AG08396 (cell line): ENCODE measurements at regions not wholly inside any gene's neighbourhood (a gene's known extent, or its start where the extent isn't known, plus 50 kb on each side); places are given as distances from the start of the nearest gene placed in this dataset.
"Not testable (repeated sequence)": the region's sequence is repeated elsewhere in the genome, so short reads cannot be mapped to it uniquely, and the experiment has no call there.

ENCODE experiments used
- DNase-seq: peaks from one replicate; pipeline ENCODE4 v3.0.0; 2012; ENCODE audit warnings: low spot score, mixed read lengths

DNA sequence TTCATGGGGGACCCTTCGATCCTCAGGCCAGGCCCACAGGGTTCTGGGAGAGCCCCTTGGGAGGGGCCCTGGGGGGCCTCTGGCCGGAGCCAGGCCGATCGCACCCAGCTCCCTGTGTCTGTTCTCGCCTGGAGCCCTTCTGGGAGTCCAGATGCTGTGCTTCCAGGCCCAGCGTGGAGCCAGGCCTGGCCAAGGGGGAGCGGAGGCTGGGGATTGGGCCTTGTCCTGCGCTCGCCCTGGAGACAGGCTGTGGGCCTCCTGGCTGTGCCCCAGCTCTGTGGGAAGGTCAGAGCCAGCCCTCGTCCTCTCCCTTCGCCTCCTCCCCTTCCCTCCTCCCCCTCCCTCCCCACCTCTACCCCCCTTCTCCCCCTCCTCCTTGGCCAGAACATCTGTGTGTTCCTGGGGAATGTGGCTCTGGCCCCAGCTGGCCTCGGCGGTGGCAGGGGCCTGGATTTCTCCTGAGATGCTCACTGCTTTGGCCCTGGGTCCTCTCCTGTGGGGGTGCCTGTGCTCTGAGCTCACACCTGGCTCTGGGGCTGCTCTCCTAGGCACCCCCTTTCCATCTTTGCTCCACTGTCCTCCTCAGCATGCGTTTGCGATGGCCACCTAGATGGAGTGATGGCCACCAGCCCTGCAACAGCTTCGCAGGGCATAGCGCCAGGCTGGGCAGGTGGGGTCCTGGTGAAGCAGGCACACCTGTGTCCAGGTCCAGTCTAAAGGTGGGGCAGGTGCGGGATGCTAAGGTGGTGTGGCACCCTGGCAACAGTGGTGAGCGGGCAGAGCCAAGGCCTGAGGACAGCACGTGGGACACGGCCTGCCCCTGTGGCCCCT is 90.6 kb upstream of the CIBAR2 start:
- DNase-seq, result peak; percentile 93

GRCh38 chr16:85203462-85203813 is 91.2 kb upstream of the CIBAR2 start:
- DNase-seq, result no peak

DNA sequence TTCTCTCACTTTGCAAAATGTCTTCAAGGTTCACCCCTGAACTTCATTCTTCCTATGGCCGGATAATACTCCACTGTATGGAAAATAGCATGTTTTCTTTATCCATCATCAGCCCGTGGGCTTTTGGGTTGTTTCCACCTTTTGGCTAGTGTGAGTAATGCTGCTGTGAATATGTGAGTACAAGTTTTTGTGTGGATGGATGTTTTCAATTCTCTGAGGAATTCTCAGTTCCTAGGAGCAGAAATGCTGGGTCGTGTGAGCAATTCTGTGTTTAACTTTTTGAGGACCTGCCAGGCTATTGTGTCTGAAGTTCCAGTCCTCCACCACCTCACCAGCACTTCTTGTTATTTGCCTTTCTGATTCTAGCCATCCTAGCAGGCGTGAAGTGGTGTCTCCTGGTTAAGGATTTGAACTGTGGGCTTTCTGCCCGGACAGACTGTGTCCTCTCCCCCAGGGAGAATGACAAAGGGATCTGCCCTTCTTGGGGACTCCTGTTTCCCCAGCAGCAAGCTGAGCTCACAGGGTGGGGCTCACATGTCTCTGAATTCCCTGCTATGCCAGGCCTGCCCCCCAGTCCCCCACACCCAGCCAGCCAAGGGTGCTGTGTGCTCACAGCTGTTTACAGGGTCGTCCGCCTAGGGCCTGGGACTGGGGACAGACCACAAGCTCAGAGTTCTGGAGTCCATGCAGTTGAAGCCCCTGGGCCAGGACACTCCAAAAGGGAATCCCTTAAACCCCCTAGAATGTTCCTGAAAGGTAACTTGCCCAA is 92.2 kb upstream of the CIBAR2 start:
- no peak for DNase-seq

DNA sequence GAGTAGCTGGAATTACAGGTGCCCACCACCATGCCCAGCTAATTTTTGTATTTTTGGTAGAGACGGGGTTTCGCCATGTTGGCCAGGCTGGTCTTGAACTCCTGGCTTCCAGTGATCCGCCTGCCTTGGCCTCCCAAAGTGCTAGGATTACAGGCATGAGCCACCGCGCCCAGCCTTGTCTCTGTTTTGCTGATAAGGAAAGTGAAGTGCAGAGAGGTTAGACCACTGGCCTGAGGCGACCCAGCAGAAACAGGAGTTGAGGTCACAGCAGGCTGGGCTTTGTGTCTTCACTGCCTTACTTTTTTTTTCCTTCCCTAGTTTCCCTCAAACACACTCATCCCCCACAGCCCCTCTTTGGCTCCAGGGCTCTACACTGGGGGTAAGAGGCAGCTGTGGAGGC is 93.0 kb upstream of the CIBAR2 start:
- DNase-seq, result not testable (repeated sequence)

DNA sequence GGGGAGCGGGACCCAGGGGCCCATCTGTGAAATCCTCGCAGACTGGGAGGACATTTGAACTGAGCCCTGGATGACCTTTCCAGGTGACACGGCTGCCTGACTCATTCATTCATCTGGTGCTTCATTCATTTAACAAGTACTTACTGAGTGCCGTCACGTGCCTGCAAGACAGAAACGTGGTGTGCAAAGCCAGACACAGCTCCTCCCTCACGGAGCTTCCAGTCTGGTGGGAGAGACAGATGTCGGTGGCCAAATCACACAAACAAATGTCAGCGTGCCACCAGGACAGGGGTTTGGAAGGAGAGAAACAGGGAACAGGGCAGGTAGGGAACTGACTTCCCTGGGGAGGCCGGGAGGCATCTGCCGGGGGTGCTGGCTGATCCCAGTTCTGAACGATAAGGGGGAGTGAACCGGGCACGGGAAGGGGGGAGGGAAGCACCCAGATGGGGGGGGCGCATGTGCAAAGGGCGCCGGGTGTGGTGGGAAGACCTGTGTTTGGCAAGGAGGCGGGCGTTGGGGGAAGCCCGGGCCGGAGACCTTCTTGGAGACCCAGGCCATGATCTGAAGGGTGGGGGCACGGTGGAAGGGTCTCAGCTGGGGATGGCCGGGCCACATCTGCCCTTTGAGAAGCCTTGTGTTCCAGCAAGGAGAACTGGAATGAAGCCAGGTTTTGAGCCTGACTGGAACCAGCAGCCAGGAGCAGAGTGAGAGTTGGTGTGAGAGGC is 93.6 kb upstream of the CIBAR2 start:
- DNase-seq, result no peak

DNA sequence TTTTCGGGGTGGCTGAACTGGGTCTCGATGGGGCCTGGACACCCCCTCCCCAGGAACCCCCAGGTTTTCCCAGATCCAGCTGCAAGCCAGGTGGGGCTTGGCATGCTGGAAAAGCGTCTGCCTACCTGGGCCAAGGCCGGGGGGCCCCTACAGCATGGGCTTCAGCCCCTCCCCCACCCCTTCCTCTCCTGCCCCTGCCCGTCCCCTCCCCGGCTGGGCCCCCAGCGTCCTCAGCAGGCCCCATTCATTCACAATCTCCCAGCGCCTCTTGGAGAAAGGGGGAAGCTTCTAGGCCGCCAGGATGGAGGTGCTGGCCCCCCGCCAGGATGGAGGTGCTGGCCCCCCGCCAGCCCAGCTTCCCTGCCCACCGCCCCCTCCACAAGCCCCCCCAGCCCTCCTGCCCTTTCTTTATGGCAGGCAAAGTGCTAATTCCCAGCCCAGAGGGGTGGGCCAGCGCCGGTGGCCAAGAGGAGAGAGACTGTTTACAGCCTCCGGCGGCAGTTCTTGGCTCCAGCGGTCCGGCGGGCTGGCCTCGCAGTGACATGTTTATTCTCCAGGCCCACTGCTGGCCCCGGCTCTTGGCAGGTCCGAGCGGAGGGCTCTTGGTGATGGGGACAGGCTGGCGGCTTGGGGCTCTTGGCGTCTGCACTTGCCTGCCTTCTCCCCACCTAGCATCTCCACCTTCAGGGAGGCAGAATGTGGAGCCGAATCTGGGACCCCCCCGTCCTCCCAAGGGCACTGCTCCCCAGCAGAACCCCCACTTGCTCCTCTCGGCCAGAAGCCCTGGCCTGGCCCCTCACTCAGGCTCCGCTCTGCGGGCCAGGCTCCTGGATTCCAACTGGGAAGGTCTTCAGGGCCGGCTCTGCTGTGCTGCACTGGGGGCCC is 94.4 kb upstream of the CIBAR2 start:
- DNase-seq, result peak; percentile 72

- DNase-seq, result peak; percentile 59
Measured at GRCh38 chr16:85207357-85207921, 95.2 kb upstream of the CIBAR2 start.

DNA sequence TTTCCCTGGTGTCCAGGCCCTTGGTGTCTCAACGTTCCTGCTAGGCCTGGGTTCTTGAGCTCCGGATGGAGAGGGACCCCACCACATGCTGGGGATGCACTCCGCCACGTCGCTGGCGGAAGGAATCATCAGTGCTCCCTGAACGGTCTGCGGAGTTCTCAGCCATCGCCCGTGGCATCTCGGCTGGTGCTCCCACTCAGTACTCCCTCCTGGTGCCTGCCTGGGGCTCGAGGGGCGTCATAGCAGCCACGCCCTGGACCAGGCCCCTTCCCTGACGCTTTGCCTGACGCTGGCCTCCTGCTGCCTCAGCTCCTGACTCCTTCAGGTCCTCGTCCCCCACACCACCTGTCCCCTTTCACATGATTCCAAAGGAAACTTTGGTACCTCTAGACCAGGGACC is 95.9 kb upstream of the CIBAR2 start:
- no peak for DNase-seq

GRCh38 chr16:85208643-85209520 is 96.6 kb upstream of the CIBAR2 start:
- no peak for DNase-seq

DNA sequence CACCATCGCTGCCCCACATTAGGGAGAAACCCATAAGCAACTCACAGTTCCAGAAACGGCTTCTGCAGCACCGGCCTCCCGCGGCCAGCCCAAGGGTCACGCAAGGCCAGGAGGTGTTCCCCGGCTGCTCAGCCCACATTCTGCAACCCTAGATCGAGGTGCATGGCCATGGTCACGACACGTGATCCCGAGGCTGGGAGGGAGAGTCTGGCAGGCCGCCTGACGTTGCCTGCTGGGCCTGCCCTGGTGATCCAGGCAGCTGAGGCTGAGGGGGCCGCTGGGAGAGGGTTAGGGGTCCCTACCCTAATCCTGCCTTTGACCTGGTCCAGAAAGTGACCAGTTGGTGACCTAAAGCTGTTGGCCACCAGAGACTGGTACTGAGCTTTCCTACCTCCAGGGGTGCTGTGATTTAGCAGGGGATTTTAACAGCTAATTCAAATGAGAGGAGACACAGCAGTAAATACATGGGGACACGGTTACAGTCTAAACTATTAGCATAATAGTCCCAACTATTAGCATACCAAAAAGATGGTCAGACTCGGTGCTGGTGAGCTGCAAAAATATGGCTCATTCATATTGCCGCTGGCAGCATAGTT is 97.4 kb upstream of the CIBAR2 start:
- DNase-seq, result no peak

DNA sequence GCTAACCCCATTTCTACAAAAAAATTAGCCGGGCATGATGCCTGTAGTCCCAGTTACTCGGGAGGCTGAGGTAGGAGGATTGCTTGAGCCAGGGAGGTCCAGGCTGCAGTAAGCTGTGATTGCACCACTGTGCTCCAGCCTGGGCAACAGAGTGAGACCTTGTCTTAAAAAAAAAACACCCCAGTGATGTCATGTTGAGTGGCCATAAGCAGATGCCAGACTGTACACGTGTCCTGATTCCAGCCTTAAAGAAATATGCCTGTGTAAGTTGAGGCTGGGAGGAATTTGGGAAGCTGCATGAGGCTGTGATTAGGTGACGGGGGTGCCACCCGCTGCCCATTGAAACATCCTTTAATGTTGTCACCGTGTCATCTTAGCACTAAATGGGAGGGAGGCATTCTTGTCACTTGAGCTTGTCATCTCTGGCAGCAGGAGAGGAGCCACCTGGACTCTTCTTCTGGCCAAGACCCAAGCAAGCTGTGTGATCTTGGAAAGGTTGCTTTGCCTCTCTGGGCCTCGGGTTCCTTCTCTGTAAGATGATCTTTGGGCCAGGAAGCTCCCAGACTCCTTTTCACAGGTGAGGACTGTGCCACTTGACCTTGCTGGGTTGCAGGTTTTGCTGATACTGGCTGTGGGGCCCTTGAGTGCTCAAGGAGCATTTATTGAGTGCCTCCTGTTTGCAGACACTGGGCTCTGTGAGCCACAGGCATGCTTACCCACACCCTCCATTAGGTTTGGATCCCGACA is 98.3 kb upstream of the CIBAR2 start:
- DNase-seq, result peak; percentile 82

DNA sequence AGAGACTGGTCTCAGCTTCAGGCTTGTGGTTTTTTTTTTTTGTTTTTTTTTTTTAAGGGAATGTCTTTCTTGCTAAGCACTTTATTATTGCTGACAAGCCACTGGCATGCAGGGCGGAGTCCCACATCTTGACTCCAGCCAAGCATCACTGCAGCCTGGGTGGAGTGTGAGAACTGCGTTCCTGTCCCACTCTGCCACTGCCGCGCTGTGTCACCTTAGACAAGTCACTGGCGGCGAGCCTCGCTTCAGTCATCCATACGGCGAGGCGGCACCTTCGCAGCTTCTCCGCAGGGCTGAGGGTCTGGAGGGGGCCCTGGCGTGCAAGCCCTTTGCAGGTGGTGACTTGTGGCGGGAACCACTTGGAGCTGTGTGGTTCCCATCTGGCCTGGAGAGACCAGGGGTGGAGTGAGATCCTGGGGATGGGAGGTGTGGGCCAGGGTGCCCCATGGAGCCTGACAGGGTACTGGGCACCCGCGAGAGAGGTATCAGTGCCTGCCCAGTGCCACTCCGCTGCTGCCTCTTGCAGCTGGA is 99.1 kb upstream of the CIBAR2 start:
- peak; percentile 82 for DNase-seq

GRCh38 chr16:85213926-85214675 is 101.8 kb upstream of the CIBAR2 start:
- DNase-seq, result no peak

DNA sequence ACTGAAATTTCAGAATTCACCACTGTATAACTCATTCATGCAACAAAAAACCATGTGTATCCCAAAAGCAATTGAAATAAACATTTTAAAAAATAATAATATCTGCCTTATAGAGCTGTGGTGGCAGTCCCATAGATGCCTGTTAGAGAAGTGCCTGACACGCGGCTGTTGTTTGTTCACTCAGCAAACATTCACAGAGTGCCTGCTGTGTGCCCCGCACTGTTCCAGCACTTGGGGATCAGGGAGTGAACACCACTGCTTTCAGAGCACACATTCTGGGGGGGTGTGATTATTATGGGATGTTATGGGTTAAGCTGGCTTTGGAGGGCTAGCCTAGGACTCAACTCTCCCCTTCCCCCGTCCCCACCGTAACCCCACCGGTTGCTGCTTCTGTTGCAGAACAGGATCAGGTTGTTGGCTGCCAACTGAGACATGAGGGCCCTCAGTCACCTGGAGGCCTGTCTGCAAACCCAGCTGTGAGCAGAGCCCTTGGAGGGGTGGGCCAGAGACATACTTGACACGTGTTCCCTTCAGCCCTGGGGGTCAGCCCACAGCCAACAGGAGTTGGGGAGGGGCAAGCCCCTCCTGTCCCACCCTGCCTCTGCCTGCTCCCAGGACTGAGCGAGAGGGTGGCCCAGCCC is 103.3 kb upstream of the CIBAR2 start:
- DNase-seq, result no peak

GRCh38 chr16:85216522-85217375 is 104.5 kb upstream of the CIBAR2 start:
- DNase-seq, result no peak

DNA sequence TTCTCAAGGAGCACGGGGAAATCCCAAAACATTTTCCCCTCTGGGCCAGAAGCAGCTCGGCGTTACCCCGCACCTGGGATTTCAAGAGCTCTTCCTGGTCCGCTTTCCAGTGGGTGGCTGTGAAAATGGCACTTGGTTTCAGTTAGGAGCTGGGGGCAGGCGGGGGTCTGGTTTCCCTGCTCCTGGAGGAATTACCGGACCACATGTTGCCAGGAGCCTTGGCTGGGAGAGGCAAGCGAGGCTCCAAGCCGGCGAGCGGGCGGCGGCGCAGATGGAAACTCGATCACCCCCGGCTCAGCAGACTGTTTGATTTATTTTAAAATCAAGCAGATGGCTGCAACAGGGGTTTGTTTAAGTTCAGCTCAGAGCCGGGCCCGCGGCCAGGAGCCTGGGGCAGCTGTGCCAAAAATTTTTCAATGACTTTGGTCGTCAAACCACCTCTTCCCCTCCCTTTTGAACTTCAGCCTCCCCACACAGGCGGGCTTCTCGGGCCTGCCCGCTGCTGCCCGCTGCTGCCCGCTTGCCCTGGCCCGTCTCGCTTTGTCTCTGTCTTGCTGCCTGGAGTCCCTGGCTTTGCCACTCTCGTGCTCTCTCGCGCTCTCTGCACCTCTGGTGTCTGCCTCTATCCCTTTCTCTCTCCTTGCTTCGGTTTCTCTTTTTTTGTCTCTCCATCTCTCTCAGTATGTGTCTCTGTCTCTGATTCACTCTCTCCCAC is 108.0 kb upstream of the CIBAR2 start:
- DNase-seq, result peak; percentile 87
